NCI-H2196 (cell line): ENCODE measurements at regions not wholly inside any gene's neighbourhood (a gene's known extent, or its start where the extent isn't known, plus 50 kb on each side); places are given as distances from the start of the nearest gene placed in this dataset.
"Not testable (repeated sequence)": the region's sequence is repeated elsewhere in the genome, so short reads cannot be mapped to it uniquely, and the experiment has no call there.

ENCODE experiments used
- DNase-seq: peaks from one replicate; lab custom pipeline; 2025; ENCODE audit not compliant: unreplicated experiment; lab: John Stamatoyannopoulos, UW

DNA sequence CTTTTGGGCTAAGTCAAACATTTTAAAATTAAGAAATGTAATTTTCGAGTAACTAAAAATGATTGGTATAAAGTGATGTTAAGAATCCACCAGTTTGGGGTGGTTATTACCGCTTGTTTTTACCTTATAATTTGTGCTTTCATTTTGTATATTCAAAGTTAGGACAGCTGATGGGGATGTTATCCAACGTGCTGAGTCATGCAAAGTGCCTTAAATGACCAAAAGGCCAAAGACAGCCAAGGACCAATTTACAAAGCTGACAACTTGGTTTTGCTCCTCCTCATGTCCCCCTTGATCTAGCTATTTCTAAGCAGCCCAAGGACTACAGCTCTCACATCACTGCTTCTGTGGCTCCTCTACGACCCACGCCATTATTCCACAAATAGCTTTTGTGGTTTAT, 181.4 kb upstream of the PCDH7 start:
- DNase-seq, result no peak

- no peak for DNase-seq
Measured at GRCh38 chr4:30543057-30543456, 177.1 kb upstream of the PCDH7 start.

DNA sequence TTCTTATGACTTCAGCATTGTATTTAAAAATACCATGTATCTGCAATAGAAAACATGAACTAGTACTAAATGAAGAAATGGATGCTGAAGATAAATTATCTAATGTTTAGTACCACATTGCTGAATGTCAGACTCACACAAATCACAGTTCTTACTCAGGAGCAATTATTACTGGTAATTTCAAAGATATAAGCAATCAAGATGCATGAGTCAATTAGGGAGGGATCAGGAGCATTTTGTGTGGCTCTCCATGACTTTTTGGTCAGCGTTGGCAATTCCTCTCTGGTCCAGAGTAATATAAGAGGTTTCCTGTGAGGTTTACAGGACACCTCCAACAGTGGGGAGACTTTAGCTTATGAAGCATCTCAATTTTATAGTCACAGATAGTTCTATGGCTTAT, 167.0 kb upstream of the PCDH7 start:
- DNase-seq, result no peak

- no peak for DNase-seq
Measured at GRCh38 chr4:30553706-30554105, 166.5 kb upstream of the PCDH7 start.

DNA sequence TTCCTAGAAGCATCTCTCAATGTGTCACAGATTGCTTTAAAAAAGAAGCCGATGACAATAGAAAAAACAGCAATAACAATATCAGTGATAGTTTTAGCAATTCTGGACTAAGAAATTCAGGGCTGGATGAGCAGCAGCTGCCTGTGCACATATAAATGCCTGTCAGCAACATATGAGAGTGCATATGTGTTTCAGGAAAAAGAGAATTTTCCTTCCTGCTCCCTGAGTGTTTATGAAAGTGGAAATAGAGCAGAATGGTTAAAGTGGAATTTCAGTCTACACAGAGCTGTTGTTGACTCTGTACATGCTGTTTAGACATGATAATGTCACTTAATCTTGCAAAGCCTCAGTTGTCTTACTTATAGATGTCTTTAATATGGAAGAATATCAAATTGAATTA, 164.4 kb upstream of the PCDH7 start:
- no peak for DNase-seq

DNA sequence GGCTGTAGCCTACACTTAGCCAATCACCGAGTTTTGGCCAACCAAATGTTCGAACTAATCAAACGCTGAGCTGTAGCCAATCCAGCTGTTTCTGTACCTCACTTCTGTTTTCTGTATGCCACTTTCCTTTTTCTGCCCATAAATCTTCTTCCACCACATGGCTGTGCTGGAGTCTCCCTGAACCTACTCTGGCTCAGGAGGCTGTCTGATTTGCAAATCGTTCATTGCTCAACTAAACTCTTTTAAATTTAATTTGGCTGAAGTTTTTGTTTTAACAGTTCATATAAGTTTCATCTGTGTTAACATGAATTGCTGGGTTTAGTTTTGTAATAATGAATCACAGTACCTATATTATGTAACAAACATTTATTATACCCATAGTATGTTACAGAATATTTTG, 160.7 kb upstream of the PCDH7 start:
- no peak for DNase-seq

DNA sequence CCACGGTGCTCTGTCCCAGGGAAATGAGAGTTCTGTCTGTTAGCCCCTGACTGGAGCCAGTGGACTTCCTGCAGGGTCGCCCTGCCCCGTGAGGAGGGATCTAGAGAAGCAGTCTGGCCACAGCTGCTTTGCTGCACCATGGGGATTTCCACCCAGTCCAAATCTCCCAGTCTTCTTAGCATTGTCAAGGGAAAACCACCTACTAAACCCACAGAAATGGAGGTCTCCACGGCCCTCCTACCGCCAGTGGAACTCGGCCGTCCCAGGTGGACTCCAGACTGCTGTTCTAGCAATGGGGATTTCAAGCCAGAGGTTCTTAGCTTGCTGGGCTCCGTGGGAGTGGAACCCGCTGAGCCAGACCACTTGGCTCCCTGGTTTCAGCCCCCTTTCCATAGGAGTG, 133.3 kb upstream of the PCDH7 start:
- DNase-seq, result no peak

GRCh38 chr4:30589669-30590068, 130.5 kb upstream of the PCDH7 start:
- DNase-seq, result not testable (repeated sequence)

- DNase-seq, result no peak
Measured at GRCh38 chr4:30600246-30601017, 119.7 kb upstream of the PCDH7 start.

DNA sequence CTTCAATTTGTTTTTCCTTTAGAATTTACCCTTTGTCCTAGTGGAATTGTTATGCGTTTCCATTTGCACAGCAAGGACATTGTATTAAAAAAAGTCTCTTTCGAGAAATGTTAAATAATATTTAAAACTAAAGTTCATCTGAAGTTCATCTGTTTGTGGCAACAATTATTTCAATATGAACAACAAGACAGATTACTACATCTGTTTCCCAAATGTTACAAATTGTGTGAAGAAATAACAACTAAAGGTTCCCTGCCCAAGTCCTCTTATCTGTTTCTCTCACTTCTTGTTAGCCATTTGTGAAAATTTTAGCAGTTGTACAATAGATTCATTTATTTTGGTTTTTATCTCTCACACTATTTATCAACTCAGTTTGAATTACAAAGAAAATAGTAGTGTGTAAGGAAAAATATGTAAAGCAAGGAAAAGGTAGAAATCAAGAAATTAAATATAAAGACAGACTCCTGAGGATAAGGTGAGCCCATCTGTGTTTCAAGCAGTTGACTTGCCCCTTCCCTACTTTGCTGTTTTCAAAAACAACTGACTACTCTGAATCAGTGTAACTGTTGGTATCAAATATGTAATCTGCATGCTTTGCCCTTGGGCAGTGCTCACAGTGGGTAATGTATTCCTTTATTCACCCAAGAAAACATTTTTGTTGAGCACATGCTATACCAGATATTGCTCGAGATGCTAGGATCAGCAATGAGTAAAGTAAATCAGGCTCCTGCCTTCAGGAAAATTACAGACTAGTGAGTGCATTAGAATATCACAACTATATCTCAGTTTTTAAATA, 118.9 kb upstream of the PCDH7 start:
- no peak for DNase-seq

DNA sequence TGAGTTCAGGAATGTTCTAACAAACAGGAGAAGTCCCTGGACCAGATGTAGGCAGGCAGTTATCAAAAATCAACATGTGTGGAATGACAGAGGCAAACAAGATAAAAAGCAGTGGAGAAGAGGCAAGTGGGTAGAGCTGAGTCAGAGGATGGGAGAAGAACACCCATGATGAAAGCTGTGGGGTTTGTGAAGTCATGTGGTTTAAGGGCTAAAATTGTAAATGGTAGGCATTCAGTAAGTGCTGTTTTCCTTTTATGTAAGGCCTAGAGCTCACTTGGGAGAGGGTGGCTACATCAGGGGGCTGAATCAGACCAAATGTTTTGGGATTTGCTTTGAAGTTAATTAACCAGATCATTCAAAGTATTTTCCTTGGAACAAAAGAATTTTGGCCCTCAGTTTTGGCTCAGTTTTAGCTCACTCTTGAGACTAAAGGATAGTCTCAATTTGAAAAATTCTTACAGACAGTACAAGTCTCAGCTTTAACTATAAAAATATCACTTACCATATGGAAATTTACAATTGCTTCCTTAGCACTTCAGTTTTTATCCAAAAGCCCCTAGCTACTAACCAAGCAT, 114.5 kb upstream of the PCDH7 start:
- DNase-seq, result no peak

GRCh38 chr4:30610361-30610760, 109.8 kb upstream of the PCDH7 start:
- DNase-seq, result no peak

DNA sequence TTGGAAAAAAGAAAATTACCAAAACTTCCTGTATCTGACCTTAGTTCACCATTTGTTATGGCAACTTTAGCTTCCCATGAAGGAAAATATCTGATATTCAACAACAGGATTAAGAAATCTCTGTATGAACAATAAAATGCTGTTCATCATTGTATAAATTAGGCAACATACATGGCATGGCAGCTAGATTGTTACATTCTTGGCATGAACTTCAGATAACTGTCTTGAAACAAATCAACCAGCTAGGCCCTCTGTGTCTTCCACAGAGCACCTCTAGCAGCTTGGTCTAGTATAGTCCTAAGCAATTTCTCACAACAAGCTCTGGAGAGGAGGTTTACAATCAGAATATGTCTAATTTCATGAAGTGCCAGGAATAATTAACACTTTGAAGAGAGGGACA, 105.4 kb upstream of the PCDH7 start:
- no peak for DNase-seq

DNA sequence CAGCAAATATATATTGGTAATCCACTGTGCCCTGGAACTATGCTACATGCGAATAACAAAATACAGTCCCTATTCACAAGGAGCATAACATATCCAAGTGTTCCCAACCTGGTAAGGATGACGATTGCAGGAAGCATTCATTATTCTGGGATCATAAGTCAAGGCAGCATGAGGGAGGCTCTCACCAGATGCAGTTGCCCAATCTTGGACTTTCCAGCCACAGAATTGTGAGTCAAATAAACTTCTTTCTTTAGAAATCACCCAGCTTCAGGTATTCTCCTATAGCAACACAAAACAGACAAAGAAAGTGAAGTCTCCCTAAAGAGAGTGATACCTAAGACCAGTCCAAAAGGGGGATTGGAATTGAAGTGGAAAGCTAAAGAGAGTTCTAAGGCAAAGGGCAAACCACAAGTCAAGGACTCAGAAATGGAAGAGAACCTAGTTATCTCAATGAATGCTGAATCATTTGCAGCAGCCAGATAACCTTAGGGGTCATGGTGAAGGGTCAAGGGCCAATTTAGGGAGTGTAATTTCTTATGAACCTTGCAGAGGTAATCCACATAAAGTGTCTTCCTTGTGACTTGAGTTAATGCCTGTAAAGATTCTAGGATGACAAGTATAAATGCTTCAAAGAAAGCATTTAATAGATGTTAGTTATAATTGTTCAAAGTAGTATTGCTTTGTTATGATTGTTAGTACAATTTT, 103.1 kb upstream of the PCDH7 start:
- DNase-seq, result no peak

DNA sequence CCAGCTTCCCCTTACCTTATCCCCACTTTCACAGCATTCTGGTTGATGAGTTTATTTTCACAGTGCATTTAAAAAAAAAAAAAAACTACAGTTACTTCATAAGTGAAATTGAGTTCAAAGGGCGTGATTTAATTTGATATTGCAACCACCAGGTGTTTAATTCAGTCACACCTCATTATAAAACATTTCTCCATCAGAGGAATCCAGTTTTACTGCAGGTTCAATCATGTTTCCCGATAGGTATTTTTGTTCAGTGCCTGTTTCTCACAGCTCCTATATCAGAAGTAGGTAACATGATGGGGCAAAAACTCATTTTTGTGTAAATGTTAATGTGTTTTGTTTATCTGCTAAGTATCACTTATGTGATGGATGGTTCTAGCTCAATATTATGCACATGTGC, 102.3 kb upstream of the PCDH7 start:
- DNase-seq, result no peak

GRCh38 chr4:30619679-30620078, 100.5 kb upstream of the PCDH7 start:
- DNase-seq, result no peak

DNA sequence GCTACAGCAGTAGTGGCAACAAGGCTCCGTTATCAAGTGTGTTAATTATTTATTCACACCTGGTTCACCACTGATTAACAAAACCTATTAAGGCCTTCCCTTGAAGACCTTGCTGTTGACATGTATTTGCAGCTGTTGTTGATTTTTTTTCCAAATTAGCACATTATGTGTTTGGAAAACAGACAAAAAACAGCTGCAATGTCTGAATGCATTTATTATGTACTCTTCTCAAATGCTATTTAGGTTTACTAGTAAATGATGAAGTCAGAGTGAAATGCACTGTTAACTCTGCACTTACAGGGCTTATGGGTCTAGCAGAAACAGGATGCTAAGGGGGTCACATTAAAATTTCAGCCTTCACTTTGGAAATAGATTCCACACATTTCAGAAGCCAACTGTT, 99.5 kb upstream of the PCDH7 start:
- no peak for DNase-seq

DNA sequence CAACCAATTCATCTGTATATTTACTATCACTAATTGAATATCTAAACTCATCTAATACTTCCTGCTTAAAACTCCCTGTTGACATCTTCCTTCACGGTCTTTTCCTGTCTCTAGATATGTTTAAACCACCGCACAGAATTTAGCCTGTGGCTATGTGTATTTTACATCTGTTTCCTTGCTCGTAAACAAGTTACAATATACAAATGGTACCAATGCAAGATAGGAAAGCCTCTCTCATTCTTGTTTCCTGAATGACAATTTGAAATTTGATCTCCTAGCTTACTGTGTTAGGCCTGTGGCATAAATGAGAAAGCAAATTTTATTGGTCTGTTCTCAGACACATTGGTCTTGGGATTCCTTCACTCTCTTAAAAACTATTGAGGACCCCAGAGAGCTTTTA, 89.7 kb upstream of the PCDH7 start:
- DNase-seq, result no peak

GRCh38 chr4:30632751-30633150, 87.4 kb upstream of the PCDH7 start:
- DNase-seq, result no peak

DNA sequence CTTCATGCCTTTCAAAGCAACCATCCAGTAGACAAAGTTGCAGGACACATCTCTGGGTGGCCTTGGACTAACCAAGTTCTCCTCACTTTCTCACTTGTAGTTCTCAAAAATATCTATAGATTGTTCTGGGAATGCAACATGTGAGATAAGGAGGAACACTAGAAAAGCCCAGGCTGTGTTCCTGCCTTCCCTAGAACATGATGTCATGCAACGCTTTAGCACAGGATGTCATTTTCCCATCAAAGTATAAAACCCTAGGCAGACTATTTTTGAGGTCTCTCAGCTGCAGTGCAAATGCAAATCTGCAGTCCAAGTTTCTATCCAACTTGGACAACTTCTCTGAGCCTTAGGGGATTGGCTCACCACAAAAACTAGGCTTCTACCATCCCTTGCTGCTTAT, 78.8 kb upstream of the PCDH7 start:
- no peak for DNase-seq

DNA sequence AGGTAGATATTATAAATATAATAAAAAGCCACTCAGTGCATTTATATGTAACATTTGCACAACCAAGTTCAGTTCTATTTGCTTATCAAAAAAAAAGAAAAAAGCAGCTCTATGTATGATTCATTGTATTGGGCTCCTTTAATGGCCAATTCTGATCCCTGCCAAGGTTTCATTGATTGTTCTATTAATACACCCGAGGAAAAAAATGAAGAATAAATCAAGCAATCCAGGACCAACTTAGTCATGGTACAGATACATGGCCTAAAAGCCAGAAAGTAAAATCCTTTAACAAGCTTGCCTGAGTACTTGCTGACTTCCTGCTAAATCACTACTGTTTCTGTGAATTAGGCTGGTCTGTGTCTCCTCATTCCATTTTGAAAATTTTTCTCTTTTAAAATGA, 77.6 kb upstream of the PCDH7 start:
- no peak for DNase-seq

- DNase-seq, result no peak
Measured at GRCh38 chr4:30653291-30653690, 66.9 kb upstream of the PCDH7 start.
